ENCODE measurements at regions not wholly inside any gene's neighbourhood (a gene's known extent, or its start where the extent isn't known, plus 50 kb on each side); places are given as distances from the start of the nearest gene placed in this dataset.
"Not testable (repeated sequence)": the region's sequence is repeated elsewhere in the genome, so short reads cannot be mapped to it uniquely, and the experiment has no call there.

DNA sequence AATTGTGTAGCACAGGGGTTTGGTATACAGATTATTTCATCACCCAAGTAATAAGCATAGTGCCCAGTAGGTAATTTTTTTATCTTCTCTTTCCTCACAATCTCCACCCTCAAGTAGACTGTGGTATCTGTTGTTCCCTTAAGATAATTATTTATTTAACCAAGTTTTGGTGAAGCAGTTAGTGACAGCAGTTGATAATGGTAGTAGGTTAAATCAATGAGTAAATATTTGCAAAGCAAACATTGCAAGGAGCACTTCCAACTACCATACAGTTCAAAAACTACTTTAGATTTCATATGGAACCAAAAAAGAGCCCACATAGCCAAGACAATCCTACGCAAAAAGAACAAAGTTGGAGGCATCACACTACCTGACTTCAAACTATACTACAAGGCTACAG lies 291.8 kb downstream of the KCTD12 start:
- Histone ChIP-seq H3K36me3 (no peaks in the 10 kb centered on the region), H3K27me3 (no peaks in the 10 kb centered on the region), H3K9me3 (no peaks in the 10 kb centered on the region), H3K4me1 (no peaks in the 10 kb centered on the region), H3K4me3 (no peak overlapping the region), H3K27ac (no peak overlapping the region)
- DNase-seq (no peak), ATAC-seq (no peak)
- intact Hi-C loops (cut with DNase I): no loop called here
- no peak for TF ChIP-seq CTCF (IDR thresholded peaks at IDR 0.05)

DNA sequence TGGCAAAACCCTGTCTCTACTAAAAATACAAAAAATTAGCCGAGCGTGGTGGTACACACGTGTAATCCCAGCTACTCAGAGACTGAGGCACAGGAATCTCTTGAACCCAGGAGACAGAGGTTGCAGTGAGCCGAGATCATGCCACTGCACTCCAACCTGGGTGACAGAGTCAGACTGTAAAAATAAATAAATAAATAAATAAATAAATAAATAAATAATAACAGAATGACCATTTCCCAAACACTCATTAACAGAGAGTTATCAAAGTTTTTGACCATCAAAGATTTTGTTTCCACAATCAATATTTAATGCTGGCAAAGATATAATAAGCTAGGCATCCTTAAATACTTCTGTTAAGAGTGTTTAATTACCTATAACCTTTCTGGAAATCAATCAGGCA lies 299.4 kb downstream of the KCTD12 start:
- Histone ChIP-seq H3K4me3 (no peak overlapping the region), H3K27ac (no peak overlapping the region), H3K9me3 (no peaks in the 10 kb centered on the region), H3K36me3 (no peaks in the 10 kb centered on the region), H3K27me3 (no peaks in the 10 kb centered on the region), H3K4me1 (no peaks in the 10 kb centered on the region)
- DNase-seq: no peak
- no peak for ATAC-seq
- intact Hi-C loops (cut with DNase I): no loop called here
- no peak for TF ChIP-seq CTCF (IDR thresholded peaks at IDR 0.05)

- H3K4me1 ChIP-seq: no peaks in the 10 kb centered on the region
- ATAC-seq (no peak), DNase-seq (no peak)
- peaks cover 14% of the 10 kb centered on the region for H3K9me3 ChIP-seq
- no peaks in the 10 kb centered on the region for H3K27me3 ChIP-seq
- TF ChIP-seq CTCF (IDR thresholded peaks at IDR 0.05): no peak
- intact Hi-C loops (cut with DNase I): no loop called here
- no peak overlapping the region for H3K4me3 ChIP-seq
- H3K36me3 ChIP-seq: no peaks in the 10 kb centered on the region
- H3K27ac ChIP-seq: no peak overlapping the region
These were observed 306.5 kb downstream of the KCTD12 start for GRCh38 chr13:76579701-76580100.

GRCh38 chr13:76575634-76576033 lies 310.6 kb downstream of the KCTD12 start:
- H3K36me3 ChIP-seq; H3K27ac ChIP-seq; intact Hi-C loops (cut with DNase I); H3K4me1 ChIP-seq; DNase-seq; H3K4me3 ChIP-seq; H3K27me3 ChIP-seq; ATAC-seq: not testable (repeated sequence)
- H3K9me3 ChIP-seq: peaks cover 14% of the 10 kb centered on the region

DNA sequence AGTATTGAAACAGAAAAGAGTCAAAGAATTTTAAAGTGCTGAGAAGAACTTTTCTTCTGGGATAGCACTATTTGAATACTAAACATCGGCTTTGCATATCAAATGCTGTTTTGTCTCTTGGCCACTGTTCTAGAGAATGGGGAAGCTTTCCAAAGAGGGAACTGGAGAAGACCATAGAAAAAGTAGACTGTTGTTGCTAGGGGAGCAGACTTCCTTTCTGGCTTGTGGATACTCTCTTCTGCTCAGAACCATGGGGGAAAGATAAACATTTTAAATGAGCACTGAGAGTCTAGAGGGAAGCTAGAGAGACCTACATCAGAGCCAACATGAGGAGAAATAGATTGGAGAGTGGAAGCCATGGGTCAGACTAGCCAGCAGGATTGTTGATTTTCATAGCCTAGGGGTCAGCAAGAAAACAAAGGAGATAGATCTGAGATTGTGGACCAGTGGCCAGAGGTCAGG lies 315.7 kb downstream of the KCTD12 start:
- peak; percentile 19 for ATAC-seq
- no peaks in the 10 kb centered on the region for H3K4me1 ChIP-seq
- H3K9me3 ChIP-seq: peaks cover 5% of the 10 kb centered on the region
- no peak overlapping the region for H3K27ac ChIP-seq
- no peak for TF ChIP-seq CTCF (IDR thresholded peaks at IDR 0.05)
- intact Hi-C loops (cut with DNase I): no loop called here
- H3K27me3 ChIP-seq: no peaks in the 10 kb centered on the region
- no peaks in the 10 kb centered on the region for H3K36me3 ChIP-seq
- DNase-seq: no peak
- H3K4me3 ChIP-seq: no peak overlapping the region

DNA sequence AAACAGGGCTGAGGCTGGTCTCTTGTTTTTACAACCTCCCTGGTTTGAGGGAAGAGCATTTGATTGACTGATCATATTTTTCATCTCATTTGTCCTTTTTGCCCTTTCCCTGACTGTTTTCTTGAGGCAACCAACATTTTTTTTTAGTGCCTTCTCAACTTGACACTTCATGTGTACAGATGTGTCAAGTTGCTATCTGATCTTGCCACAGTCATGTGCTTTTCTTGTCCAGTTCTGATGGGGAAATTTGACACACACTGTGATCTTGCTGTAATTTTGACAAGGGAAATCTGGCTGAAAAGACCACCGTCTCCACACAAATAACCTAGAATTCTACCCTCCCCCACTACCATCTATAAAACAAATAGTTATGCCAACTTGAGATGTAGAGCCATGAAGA lies 329.6 kb downstream of the KCTD12 start:
- H3K36me3 ChIP-seq: no peaks in the 10 kb centered on the region
- no peaks in the 10 kb centered on the region for H3K9me3 ChIP-seq
- no peak overlapping the region for H3K27ac ChIP-seq
- DNase-seq (no peak), ATAC-seq (no peak)
- intact Hi-C loops (cut with DNase I): no loop called here
- H3K4me1 ChIP-seq: no peaks in the 10 kb centered on the region
- no peak overlapping the region for H3K4me3 ChIP-seq
- no peaks in the 10 kb centered on the region for H3K27me3 ChIP-seq
- no peak for TF ChIP-seq CTCF (IDR thresholded peaks at IDR 0.05)
